ENCODE measurements at regions not wholly inside any gene's neighbourhood (a gene's known extent, or its start where the extent isn't known, plus 50 kb on each side); places are given as distances from the start of the nearest gene placed in this dataset.

GRCh38 chr11:128299132-128299726 lies 288.1 kb downstream of the ETS1 start:
- DNase-seq (ENCODE audit: low spot score), result no peak

DNA sequence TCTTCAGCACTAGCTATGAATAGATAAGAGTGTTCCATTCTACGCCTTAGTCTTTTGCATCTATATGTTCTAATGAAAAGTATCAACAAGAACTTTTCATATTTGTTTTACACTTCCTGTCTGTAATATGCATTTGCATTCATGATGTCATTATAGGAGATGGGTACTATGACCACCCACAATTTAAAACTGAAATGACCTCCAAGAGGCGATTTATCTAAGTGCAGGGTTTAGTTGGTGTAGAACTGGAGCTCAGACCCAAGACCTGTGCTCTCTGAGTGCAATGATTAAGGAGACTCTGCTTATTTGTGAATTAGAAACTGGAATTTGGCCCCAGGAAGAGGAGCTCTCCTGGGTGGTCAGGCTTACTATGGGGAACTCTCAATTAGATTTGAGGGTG lies 289.1 kb downstream of the ETS1 start:
- no peak for DNase-seq (ENCODE audit: low spot score)

GRCh38 chr11:128297805-128298204 lies 289.6 kb downstream of the ETS1 start:
- no peak for DNase-seq (ENCODE audit: low spot score)

DNA sequence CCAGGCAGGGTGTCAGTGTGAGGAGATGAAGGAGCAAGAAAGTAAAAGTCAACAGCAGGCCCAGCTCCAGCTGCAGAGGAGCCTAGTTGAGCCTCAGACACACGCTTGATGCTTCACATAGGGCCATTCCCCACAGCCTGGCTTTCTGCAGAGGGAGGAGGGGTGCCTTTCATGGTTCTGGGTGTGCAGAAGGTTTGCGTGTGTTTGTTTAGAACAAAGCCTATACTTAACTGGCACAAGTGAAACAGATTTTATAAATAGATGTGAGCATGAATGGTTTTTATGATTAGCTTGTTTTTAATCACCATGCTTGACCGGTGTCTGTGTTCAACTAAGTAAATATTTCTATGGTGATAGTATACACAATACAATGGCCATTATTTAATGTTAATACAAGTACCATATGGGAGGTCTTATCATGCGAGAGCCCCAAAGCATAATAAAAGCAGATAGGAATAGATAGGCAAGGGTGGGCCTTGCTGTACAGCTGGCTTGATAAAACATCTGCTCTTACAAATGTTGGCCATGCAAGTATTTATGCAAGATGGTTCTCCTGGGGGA lies 290.2 kb downstream of the ETS1 start:
- DNase-seq (ENCODE audit: low spot score), result no peak

DNA sequence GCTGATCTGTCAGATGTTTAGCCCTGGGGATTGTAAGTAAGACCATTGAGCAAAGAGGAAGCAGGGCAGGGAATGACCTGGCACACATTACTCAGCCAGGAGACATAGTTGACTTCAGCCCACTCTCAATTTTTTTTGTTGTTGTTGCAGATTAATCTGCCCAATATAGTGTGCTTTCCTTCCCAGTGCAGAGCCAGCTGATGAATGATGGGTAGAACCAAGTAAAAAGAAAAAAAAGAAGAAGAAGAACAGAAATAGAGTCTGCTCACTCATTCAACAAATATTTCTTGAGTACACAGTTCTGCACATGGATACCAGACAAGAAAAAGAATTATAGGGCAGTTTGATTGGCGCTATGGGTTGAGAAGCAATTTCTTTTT lies 292.7 kb downstream of the ETS1 start:
- DNase-seq (ENCODE audit: low spot score), result no peak

DNA sequence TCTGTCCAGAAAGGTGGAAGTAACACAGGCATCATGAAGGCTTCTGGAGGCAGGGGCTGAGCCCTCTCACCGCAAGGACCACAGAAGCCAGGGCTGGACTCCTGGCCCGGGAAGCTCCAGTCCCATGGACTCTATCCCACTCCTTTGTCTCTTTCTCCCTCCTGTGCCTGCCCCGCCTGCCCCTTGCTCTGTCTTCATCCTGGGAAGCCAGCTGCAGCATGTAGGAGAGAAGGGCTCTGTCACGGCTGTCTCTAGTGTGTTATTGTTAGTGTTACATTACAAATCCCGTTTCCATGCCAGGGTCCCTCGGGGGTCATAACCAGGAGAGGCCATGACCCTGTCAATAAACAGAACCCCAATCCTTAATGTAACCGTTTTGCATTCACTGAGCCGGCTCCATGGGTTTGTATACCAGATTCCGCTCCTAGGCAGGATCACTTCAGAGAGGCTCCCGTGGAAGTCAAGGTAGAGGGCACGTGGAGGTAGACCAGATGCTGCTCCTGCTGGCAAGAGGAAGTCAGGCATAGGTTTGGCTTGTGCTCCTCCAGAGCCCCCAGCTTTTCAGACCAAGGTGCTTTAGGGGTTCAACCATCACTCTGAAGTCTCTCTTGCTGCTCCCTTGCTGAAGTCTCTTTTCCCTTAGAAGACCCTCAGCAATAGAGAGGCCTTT lies 293.2 kb downstream of the ETS1 start:
- DNase-seq (ENCODE audit: low spot score), result no peak

GRCh38 chr11:128291835-128292234 lies 295.5 kb downstream of the ETS1 start:
- no peak for DNase-seq (ENCODE audit: low spot score)

DNA sequence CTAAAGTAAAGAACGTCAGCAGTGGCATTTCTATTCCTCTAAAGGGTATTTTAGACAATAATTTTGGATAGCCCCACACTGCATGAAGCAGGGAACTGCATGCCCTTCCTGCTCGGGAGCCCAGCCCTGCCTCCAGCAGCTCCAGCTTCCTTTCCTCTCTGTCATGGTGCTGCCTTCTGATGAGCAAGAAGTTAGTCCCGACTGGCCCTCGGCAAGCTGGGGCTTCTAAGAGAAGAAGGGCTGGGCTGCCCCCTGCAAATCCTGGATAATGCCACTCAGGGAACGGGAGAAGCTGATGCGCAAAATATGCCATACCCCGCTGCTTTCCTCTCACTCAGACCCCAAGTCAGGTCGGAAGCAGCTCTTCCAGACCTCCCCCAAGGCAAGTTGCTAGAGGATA lies 296.4 kb downstream of the ETS1 start:
- no peak for DNase-seq (ENCODE audit: low spot score)

GRCh38 chr11:128290106-128290840 lies 297.1 kb downstream of the ETS1 start:
- peak; percentile 64 for DNase-seq (ENCODE audit: low spot score)

GRCh38 chr11:128289048-128289447 lies 298.3 kb downstream of the ETS1 start:
- DNase-seq (ENCODE audit: low spot score), result no peak

DNA sequence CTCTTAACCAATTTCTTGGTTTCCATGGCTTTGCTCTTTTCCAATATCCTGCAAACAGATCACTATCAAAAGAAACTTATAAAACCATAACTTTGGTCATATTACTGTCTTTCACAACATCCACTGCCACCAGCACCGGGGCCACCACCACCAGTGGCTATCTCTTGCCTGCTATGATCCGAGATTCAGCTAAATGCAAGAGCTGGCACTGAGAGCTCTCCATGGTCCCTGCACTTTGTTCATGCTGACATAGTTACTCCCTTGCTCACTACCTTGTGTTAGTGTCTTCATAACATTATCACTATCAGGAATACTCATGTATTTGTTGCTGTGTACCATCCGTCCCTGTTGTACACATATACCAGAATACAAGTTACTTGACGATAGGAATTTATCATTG lies 299.0 kb downstream of the ETS1 start:
- DNase-seq (ENCODE audit: low spot score), result no peak

DNA sequence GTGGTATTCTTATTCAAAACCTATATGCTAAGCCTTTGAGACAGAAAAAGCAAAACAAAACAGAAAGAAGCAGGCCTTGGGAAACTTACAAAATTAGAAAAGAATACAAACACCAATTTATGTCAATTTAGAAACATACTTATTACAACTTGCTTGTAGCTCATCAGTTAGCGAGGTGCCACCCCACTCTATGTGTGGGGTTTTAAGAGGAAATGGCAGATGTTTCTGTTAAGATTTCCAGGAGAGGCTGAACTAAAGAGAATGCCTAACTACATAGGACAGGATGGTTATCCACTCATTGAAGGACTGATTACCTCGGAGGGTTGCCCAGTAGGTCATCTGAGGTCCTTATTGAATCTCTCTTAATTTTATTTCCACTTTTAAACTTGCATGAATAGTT lies 302.0 kb downstream of the ETS1 start:
- DNase-seq (ENCODE audit: low spot score), result no peak

- no peak for DNase-seq (ENCODE audit: low spot score)
Observed at GRCh38 chr11:128284634-128285033, 302.7 kb downstream of the ETS1 start.

DNA sequence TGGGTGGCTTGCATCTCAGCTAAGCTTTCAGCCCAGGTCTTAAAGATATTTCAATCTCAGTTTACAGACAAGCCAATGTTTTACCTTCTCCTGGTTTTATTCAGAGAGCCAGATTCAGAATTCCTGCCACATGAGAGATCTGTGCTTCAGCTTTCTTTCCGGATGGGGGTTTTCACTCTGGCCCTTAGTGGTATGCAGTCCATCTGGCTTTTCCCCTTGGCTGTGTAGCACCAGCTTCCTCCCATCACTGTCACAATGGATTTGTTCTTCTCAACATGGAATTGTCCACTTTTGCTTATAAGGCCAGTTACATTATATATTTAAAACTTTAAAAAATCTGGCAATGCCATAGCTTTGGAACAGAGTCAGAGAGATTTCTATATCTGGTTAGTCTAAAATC lies 303.9 kb downstream of the ETS1 start:
- no peak for DNase-seq (ENCODE audit: low spot score)

DNA sequence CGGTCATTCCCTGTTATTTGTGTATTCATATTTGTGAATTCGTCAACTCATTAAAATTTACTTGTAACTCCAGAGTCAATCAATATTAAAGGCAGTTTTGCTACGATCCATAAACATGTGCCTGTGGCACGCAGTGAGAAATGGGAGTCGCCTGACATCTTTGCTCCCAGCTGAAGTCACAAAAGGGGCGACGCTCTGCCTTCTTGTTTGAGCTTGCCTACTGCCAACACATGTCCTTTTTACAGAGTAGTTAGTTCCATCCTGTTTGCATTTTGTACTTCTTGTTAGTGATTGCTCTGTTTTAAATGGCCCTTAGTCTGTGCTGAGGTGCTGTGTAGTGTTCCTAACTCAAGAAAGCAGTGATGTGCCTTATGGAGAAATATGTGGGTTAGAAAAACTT lies 305.3 kb downstream of the ETS1 start:
- DNase-seq (ENCODE audit: low spot score), result no peak

- peak; percentile 19 for DNase-seq (ENCODE audit: low spot score)
Observed at GRCh38 chr11:128279866-128280265, 307.5 kb downstream of the ETS1 start.

- no peak for DNase-seq (ENCODE audit: low spot score)
Observed at GRCh38 chr11:128273736-128274135, 313.6 kb downstream of the ETS1 start.

DNA sequence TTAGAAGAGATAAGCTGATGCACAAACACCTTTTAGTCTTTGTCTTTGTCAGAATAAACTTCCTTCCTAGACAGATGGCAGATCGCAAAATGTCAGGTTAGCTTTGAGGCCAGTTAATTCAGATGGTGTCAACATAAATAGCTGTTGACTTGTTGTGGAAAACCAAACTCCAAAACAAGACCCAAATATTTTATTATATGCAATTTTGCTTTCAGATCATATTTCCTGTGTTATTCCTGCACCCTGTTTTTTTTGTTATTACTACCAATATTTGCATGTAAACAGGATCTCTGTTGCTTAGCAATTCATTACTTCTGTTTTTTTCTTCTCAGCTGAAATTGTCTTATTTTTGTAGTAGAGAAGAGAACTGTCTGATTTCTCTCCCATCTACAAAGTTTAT lies 316.0 kb downstream of the ETS1 start:
- DNase-seq (ENCODE audit: low spot score), result no peak

DNA sequence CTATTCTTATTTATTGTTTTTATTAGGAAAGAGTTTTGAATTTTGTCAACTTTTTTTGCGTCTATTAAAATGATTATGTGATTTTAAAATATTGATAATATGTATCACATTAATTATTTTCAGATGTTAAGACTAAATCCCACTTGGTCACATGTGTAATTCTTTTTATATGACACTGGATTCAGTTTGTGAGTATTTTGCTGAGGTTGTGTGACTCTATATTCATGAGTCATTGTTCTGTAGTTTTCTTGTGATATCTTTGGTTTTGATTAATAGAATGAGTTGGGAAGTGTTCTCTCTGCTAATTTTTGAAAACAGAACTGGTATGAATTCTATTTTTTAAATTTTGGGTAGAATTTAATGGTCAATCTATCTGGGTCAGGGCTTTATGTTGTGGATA lies 317.9 kb downstream of the ETS1 start:
- no peak for DNase-seq (ENCODE audit: low spot score)

DNA sequence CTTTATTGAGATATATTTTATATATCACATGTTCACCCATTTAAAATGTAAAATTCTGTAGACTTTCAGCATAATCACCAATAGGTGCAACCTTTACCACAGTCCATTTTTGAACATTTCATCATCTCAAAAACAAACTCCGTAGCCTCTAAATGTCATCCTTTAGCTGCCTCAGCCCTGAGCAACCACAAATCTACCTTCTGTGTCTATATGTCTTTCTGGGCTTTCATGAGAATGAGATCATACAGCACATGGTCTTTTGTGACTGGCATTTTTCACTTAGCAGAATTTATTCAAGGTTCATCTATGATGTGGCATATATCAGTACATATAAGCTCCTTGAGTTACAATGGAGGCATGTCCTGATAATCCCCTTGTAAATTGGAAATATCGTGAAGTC lies 320.5 kb downstream of the ETS1 start:
- DNase-seq (ENCODE audit: low spot score), result no peak

DNA sequence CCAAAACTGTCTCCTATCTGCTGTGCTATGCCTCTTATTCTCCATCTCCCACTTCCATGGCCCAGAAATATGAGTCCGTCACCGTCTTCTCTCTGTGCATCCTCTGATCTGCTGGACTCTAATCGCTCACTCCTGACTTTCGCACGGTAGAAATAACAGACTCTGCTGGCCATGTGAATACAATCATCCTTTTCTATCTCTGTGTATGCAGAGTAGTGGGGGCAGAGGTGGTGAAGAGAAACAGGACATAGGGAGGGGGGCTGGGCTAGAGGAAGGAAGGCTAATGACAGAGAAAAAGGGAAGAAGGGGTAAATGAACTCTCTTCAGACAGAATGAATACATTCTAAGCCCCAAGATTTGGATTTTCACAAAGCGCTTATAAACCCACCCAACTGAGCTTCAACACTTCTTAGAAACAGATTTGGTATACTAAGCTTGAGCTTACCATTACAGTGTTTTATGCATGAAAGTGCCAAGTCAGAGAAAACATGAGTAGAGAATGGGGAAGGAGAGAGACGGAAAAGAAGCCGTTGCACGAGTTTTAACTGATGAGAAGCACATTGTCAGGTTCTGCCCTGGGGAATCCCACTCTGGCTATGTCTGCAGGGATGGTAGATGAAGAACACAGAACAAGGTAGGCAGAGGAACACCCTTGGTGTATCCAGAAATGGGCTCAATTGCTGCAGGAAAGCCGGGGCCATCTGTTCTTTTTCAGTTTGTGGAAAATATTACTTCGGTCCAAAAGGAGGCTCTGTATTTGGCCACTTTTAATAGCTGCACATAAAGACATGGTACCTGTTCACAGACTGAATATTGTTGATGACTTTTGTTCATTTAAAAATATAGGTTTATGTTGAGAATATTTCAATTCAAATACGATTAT lies 324.7 kb downstream of the ETS1 start:
- DNase-seq (ENCODE audit: low spot score), result no peak

DNA sequence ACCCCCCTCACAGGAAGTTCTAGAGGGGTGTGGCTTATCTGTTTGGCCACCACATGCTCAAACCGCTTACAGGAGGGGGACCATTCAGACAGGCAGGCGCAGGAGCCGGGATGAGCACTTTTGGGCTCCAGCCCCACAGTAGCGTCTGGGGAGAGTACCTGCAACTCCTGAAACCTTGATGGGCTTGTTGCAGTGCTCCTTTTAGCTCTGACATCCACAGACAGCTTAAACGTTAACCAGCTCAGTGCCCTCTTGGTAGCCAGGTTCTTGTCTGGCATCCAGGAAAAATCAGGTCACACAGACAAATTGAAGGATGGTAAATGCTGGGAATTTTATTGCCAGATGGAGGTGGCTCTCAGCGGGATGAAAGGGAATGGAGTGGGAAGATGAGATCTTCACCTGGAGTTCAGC lies 326.3 kb downstream of the ETS1 start:
- no peak for DNase-seq (ENCODE audit: low spot score)

Data from LoVo (cell line).